ENCODE measurements at regions not wholly inside any gene's neighbourhood (a gene's known extent, or its start where the extent isn't known, plus 50 kb on each side); places are given as distances from the start of the nearest gene placed in this dataset.
A peak's percentile ranks its signal among the peaks of the same experiment; 100 is the strongest.

DNA sequence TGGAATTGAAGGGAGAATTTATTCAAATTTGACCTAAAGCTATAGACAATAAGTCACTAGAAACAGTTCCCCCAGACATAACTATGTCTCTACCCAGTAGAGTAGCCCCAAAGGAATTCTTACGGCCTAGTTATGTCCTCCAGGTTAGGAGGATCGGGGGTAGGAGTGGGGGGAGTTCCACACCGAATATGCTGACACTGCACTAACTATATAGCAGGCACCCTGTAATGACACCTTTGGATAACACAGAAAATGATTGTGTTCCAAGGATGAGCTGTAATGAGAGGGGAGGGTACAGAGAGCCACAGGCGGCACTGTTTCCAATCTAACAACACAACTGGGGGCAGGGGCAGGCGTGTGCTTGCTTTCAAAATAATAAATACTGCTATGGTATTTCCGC lies 376.2 kb upstream of the RORA start:
- no peaks in the 10 kb centered on the region for H3K4me1 ChIP-seq (ENCODE audit: control insufficient read depth in 5 of 5, insufficient read depth in 5 of 5, low read length in 5 of 5)
- no peak for TF ChIP-seq CTCF (IDR thresholded peaks at IDR 0.05; ENCODE audit: control extremely low read depth, extremely low read depth)
- H3K36me3 ChIP-seq (ENCODE audit: control insufficient read depth in 4 of 4, insufficient read depth in 4 of 4, low read length in 4 of 4), result no peaks in the 10 kb centered on the region
- H3K9ac ChIP-seq (ENCODE audit: insufficient read depth in 1 of 2, low read length in 2 of 2), result no peak overlapping the region
- H3K9me3 ChIP-seq (ENCODE audit: control insufficient read depth in 4 of 4, insufficient read depth in 3 of 4, low read length in 3 of 4), result peaks cover 0 to 2% (median 0%) of the 10 kb centered on the region in 4 donors
- H3K27me3 ChIP-seq (ENCODE audit: control insufficient read depth in 3 of 3, insufficient read depth in 3 of 3, low read length in 2 of 3), result peaks cover 0 to 2% (median 0%) of the 10 kb centered on the region in 3 donors
- no peak overlapping the region for H3K27ac ChIP-seq (ENCODE audit: low read depth in 1 of 2, low read length in 1 of 2)
- ATAC-seq (ENCODE audit: insufficient read depth, low FRiP score) (no peak), DNase-seq (no peak)
- 88 to 90% methylated on average over 6 of the region's 6 CpGs for WGBS, 2 donors
- H3K4me3 ChIP-seq, result no peak overlapping the region

- ATAC-seq (ENCODE audit: insufficient read depth, low FRiP score) (no peak), DNase-seq (no peak)
- H3K9ac ChIP-seq (ENCODE audit: insufficient read depth in 1 of 2, low read length in 2 of 2), result no peak overlapping the region
- H3K27ac ChIP-seq (ENCODE audit: low read depth in 1 of 2, low read length in 1 of 2), result no peak overlapping the region
- 68 to 69% methylated on average over 11 of the region's 11 CpGs for WGBS, 2 donors
- peaks cover 0 to 3% (median 0%) of the 10 kb centered on the region in 4 donors for H3K9me3 ChIP-seq (ENCODE audit: control insufficient read depth in 4 of 4, insufficient read depth in 3 of 4, low read length in 3 of 4)
- peaks cover 0 to 11% (median 5%) of the 10 kb centered on the region in 3 donors for H3K27me3 ChIP-seq (ENCODE audit: control insufficient read depth in 3 of 3, insufficient read depth in 3 of 3, low read length in 2 of 3)
- no peaks in the 10 kb centered on the region for H3K4me1 ChIP-seq (ENCODE audit: control insufficient read depth in 5 of 5, insufficient read depth in 5 of 5, low read length in 5 of 5)
- no peak overlapping the region for H3K4me3 ChIP-seq
- H3K36me3 ChIP-seq (ENCODE audit: control insufficient read depth in 4 of 4, insufficient read depth in 4 of 4, low read length in 4 of 4), result no peaks in the 10 kb centered on the region
- no peak for TF ChIP-seq CTCF (IDR thresholded peaks at IDR 0.05; ENCODE audit: control extremely low read depth, extremely low read depth)
These were observed 369.6 kb upstream of the RORA start for GRCh38 chr15:61598655-61599054.

DNA sequence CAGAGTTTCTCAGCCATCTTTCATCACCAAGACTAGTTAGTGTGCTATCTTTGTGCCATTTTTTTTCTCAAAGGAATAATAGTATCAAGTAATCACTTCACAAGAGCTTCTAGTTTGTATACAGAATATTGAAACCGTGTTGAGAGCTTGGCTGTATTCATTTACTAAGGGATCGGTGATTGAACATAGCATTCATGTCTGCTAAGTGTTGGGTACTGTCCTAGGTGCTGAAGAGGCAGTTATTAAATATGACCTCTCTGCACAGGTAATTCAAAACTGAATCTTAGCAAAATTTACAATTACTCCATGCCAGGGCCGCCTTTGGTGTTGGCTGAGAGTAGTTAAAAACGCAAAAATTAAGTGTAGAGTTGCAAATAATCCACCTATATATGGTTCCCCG lies 355.3 kb upstream of the RORA start:
- ATAC-seq (ENCODE audit: insufficient read depth, low FRiP score), result no peak
- peak in 2 of 3 donors; percentile 18 to 60 for DNase-seq
- WGBS, 2 donors, result 65 to 76% methylated on average over 5 of the region's 5 CpGs
- H3K36me3 ChIP-seq (ENCODE audit: control insufficient read depth in 4 of 4, insufficient read depth in 4 of 4, low read length in 4 of 4), result no peaks in the 10 kb centered on the region
- TF ChIP-seq CTCF (IDR thresholded peaks at IDR 0.05; ENCODE audit: control extremely low read depth, extremely low read depth), result no peak
- H3K27me3 ChIP-seq (ENCODE audit: control insufficient read depth in 3 of 3, insufficient read depth in 3 of 3, low read length in 2 of 3), result no peaks in the 10 kb centered on the region
- H3K9ac ChIP-seq (ENCODE audit: insufficient read depth in 1 of 2, low read length in 2 of 2), result no peak overlapping the region
- H3K9me3 ChIP-seq (ENCODE audit: control insufficient read depth in 4 of 4, insufficient read depth in 3 of 4, low read length in 3 of 4), result peaks cover 0 to 3% (median 1%) of the 10 kb centered on the region in 4 donors
- no peaks in the 10 kb centered on the region for H3K4me1 ChIP-seq (ENCODE audit: control insufficient read depth in 5 of 5, insufficient read depth in 5 of 5, low read length in 5 of 5)
- no peak overlapping the region for H3K27ac ChIP-seq (ENCODE audit: low read depth in 1 of 2, low read length in 1 of 2)
- H3K4me3 ChIP-seq, result no peak overlapping the region

- no peak for TF ChIP-seq CTCF (IDR thresholded peaks at IDR 0.05; ENCODE audit: control extremely low read depth, extremely low read depth)
These were observed 353.0 kb upstream of the RORA start for GRCh38 chr15:61582092-61582491.

More at GRCh38 chr15:61582092-61582491, 353.0 kb upstream of the RORA start:
- peaks cover 0 to 2% (median 0%) of the 10 kb centered on the region in 4 donors for H3K9me3 ChIP-seq (ENCODE audit: control insufficient read depth in 4 of 4, insufficient read depth in 3 of 4, low read length in 3 of 4)
- H3K27me3 ChIP-seq (ENCODE audit: control insufficient read depth in 3 of 3, insufficient read depth in 3 of 3, low read length in 2 of 3), result no peaks in the 10 kb centered on the region
- H3K4me3 ChIP-seq, result no peak overlapping the region
- 19 to 21% methylated on average over 1 of the region's 1 CpG for WGBS, 2 donors
- no peak overlapping the region for H3K9ac ChIP-seq (ENCODE audit: insufficient read depth in 1 of 2, low read length in 2 of 2)
- H3K36me3 ChIP-seq (ENCODE audit: control insufficient read depth in 4 of 4, insufficient read depth in 4 of 4, low read length in 4 of 4), result no peaks in the 10 kb centered on the region
- ATAC-seq (ENCODE audit: insufficient read depth, low FRiP score) (no peak), DNase-seq (no peak)
- no peak overlapping the region for H3K27ac ChIP-seq (ENCODE audit: low read depth in 1 of 2, low read length in 1 of 2)
- H3K4me1 ChIP-seq (ENCODE audit: control insufficient read depth in 5 of 5, insufficient read depth in 5 of 5, low read length in 5 of 5), result no peaks in the 10 kb centered on the region

Measured in lung (tissue), 11 donors.